ENCODE measurements at regions not wholly inside any gene's neighbourhood (a gene's known extent, or its start where the extent isn't known, plus 50 kb on each side); places are given as distances from the start of the nearest gene placed in this dataset.

DNA sequence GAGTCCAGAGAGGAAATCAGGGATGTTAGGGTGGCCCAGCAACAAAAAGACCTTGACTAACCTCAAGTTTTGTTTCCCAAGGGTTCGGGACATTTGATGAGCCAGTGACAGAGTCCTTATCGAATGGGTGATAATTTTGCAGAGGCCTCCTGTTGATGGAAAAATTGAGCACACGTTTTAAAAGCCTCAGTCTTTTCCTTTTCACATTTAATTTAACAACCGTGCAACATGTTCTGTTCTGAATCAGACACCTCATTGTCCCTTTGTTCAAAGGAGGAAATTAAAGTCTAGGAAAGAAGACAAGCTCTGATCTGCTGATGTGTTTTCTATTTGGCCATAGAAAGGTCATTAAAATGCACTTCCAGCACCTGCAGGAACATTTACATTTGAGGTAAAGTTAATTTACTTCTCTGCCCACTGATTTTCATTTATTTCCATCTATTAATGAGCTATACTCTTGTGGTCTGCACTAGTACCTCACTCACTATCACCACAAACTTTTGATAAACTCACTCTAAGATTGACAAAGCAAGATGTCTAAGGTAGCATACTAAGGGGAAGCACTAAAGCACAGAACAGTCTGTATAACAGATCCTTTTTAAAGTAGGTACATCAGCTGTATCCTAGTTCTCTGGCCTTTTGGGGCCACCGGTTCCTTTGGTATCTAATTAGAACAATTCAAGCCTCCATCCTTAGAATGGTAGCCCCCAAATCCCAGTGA, 147.0 kb downstream of the RPAP3 start:
- no peak for DNase-seq

DNA sequence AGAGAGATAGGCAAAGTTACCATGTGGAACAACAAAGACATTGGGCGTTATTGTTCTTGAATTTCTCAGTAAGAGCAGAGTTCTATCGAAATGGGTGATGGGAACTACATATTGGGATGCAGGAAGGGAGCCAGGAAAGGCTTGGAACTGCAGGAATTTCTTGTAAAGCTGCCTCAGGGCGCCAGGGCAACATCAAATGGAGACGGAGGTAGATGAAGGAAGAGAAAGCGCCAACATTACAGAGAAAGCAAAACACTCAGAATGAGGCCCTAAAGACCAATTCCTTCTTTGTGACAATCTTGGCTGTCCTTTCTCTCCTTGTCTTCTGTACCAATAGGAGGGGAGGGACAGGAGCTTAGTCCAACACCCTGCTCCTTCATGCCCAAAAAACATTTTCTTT, 148.4 kb downstream of the RPAP3 start:
- no peak for DNase-seq

GRCh38 chr12:47556261-47557030, 149.4 kb downstream of the RPAP3 start:
- no peak for DNase-seq

DNA sequence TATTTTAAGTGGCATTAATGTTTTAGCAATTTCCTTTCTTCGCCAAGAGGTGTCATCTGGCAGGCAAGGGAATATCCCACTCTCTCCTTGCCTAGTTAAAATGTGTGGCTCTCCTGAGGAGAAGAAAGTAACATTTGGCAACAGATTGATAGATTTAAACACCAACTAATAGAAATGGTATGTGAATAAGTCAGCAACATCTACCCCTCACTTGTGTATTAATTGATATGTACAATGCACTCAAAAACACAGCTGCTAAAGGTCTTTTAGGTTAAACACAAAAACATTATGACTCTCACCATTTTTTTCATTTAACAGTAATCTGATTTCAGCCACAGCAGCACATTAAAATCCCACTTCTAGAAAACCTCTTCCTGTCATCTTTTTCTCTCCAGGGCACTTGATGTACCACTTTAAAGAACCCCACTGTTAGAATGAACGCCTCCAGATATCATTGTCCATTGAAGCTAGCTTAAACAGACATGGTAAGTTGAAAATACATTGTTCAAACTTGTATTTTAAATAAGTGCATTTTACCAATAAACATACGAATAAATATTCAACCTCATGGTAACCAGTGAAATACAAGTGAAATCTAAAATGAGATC, 151.7 kb downstream of the RPAP3 start:
- no peak for DNase-seq

DNA sequence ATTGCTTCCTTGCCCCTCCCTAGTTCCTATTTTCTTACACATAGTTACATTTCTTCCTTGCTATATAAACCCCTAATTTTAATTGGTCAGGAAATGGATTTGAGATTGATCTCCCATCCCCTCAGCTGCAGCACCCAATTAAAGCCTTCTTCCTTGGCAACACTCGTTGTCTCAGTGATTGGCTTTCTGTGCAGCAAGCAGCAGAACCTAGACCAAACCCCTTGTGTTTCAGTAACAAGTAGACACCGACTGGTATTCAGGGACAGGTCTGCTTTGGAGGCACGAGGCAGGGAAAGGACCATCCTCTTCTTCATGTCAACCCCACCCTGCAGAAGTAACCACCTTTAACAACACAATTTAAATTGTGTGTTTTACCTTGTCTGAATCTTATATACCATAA, 152.6 kb downstream of the RPAP3 start:
- DNase-seq, result no peak

DNA sequence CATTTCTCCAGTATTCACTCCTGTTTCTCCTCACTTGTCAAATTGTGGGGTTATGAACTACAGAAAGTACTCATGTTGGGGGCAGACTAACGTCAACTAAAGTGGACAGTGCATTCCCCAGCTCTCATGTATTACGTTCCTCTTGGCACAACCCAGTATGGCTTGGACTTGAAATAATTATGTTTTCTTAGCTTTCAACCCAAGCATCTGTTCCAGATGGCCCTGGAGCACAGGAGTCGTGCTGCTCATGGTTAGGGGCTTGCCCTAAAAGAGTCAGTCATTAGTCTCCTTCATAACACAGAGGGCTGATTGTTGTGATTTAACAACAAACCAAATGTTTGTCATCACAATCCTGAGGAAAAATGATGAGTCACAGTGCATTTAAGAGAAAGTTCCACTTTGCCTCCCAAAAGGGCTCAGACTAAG, 154.4 kb downstream of the RPAP3 start:
- DNase-seq, result no peak

- DNase-seq, result no peak
Observed at GRCh38 chr12:47549258-47549657, 156.6 kb downstream of the RPAP3 start.

- DNase-seq, result no peak
Observed at GRCh38 chr12:47548401-47548800, 157.4 kb downstream of the RPAP3 start.

DNA sequence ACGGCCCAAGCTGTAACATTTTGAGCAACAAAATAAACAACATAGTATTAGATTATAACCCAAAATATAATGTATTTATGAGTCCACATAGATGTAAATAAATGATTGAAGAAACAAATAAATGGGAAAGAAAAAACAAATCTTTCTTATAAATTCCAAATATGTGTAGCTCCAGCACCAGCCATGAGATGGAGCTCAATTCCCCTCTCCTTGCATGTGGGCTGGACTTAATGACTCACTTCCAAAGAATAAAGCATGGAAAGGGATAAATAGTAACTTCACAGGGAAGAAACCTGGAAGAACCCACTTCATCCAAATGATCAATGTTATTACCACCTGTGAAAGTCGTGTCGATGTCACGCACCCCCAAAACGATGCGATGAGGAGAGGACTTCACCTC, 158.8 kb downstream of the RPAP3 start:
- no peak for DNase-seq

DNA sequence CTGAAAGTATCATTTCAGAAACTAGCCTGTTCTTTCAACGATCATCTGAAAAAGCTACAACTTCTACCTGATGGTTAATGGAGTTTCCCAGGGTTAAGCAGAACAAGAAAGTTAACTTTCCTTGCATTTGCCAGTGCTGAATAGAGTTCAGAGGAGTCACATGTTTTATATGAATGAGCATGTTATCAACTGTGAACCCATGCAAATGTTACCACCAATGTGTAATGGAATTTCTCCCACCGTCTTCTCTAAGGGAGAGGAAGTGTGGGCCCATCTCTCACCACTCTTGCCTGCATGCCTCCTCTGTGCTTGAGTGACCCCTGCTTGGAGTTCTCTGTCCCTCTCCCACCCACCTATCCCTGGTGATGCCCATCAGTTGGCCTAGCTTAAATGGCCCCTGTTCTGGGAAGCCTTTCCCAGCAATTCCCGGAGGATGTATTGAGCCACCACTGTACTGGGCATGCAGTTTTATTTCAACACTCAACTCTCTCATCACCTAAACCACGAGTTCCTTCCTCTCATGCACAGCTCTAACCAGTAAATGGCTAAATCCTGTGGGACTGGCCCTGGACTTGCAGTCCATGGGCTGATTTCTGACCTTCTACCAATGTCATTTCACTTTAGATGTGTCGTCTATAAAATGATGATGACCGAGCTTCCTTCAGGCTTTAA, 159.8 kb downstream of the RPAP3 start:
- DNase-seq, result no peak

DNA sequence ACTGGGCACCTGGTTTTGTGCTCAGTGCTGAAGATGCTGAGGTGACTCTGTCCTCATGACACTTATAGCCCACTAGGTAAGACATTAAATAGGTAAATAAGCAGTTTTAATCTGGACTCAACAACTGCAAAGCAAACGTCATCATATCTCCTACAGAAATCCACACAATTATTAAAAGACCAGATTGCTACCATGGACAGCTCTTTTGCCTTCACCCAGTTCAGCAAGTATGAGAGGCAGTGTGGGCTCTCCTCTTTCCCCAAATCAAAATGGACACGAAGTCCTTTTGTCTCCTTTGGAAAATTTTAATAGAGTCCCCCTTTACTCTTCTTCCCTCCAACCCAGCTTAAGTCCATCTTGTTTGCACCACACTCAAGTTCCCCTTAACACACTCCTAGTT, 171.1 kb downstream of the RPAP3 start:
- DNase-seq, result no peak

DNA sequence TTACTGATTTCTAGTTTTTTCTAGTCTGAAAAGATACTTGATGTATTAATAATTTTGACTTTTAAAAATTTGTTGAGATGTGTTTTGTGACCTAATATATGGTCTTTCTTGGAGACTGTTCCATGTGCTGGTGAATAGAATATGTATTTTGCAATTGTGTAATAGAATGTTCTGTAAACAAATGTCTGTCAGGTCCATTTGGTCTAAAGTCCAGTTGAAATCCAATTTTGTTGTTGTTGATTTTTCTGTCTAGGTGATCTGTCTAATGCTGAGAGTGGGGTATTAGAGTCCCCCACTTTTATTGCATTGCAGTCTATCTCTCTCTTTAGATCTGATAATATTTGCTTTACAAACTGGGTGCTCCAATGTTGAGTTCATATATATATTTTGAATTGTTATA, 175.8 kb downstream of the RPAP3 start:
- no peak for DNase-seq

- DNase-seq, result no peak
Observed at GRCh38 chr12:47527816-47528215, 178.0 kb downstream of the RPAP3 start.

GRCh38 chr12:47520029-47520428, 185.8 kb downstream of the RPAP3 start:
- no peak for DNase-seq

DNA sequence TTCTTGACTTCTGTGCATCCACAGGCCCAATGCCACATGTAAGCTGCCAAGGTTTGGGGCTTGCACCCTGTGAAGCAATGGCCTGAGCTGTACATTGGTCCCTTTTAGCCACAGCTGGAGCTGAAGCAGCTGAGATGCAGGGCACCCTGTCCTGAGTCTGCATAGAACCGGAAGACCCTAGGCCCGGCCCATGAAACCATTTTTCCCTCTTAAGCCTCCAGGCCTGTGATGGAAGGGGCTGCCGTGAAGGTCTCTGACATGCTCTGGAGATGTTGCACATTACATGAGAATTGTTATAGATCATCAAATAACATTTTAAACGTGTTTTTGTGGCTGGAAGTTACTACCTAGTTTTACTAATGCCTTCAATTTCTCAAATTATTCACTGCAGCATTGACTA, 188.7 kb downstream of the RPAP3 start:
- no peak for DNase-seq

GRCh38 chr12:47509398-47509851, 196.4 kb downstream of the RPAP3 start:
- DNase-seq, result no peak

- DNase-seq, result no peak
Observed at GRCh38 chr12:47507221-47507620, 198.6 kb downstream of the RPAP3 start.

DNA sequence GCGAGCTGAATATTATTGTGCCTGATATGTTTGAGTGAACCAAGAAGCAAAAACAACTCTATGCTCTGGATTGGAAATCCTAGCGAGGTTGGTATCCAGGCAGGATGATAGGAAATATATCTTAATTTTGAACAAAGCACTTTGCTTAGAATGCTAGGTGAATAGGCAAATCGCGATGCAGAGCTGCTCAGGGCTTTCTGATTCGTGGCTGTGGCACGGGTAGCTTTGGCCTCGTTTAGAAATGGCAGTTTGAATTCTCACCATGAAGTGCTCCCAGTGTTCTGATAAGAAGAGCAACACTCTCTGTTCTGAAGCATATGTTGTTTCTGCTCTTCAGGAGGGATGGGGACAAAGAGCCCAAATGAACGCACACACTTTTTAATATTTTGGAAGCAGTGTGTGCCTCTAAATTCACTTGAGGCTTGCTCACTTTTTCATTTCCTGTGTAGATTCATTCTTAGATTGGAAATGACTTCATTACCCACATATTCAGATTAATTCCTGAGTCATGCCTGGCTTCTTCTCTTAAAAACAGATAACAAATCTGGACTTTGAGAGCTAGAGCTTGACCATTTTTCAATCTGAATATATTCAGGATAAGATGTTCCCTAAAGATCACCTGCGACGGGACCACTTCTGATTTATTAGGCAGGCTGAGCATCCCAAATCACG, 200.9 kb downstream of the RPAP3 start:
- DNase-seq, result no peak

GRCh38 chr12:47493801-47494200, 212.0 kb downstream of the RPAP3 start:
- DNase-seq, result no peak

DNA sequence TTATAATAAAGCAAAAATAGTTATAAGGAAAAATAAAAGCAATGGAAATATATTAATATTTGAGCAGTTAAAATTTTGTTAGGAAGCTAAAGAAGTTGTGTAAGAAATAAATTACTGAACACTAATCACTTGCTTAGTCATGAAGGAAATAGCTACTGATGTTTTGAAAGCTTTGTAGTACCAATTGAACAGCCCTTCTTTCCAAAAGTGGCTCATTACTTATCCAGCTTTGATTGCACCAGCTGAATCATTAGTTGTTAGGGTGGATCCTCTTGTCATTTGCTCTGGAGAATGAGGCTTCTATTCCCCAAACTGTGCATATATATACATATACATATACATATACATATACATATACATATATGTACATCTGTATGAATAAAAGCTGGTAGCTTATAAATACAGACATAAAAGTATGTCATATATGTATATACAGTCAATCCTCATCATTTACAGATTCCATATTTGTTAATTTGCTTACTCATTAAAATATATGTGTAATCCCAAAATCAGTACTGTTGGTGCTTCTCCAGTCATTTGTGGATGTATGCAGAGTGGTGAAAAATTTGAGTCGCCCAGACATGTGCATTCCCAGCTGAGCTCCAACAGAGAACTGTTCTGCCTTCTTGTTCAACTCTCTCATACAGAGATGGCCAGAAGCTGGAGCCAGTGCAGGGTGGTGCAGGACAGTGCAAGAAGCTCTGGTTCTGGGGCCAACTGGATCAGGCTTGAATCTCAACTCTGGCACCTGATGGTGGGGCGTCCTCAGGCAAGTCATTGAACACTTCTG, 214.1 kb downstream of the RPAP3 start:
- DNase-seq, result no peak

- no peak for DNase-seq
Observed at GRCh38 chr12:47488888-47489287, 216.9 kb downstream of the RPAP3 start.

- no peak for DNase-seq
Observed at GRCh38 chr12:47481041-47481440, 224.8 kb downstream of the RPAP3 start.
